ENCODE measurements at regions not wholly inside any gene's neighbourhood (a gene's known extent, or its start where the extent isn't known, plus 50 kb on each side); places are given as distances from the start of the nearest gene placed in this dataset.

- TF ChIP-seq, protein P1, sequence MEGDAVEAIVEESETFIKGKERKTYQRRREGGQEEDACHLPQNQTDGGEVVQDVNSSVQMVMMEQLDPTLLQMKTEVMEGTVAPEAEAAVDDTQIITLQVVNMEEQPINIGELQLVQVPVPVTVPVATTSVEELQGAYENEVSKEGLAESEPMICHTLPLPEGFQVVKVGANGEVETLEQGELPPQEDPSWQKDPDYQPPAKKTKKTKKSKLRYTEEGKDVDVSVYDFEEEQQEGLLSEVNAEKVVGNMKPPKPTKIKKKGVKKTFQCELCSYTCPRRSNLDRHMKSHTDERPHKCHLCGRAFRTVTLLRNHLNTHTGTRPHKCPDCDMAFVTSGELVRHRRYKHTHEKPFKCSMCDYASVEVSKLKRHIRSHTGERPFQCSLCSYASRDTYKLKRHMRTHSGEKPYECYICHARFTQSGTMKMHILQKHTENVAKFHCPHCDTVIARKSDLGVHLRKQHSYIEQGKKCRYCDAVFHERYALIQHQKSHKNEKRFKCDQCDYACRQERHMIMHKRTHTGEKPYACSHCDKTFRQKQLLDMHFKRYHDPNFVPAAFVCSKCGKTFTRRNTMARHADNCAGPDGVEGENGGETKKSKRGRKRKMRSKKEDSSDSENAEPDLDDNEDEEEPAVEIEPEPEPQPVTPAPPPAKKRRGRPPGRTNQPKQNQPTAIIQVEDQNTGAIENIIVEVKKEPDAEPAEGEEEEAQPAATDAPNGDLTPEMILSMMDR (IDR thresholded peaks at IDR 0.05) = no peak
- no peak for TF ChIP-seq POLR2A (IDR thresholded peaks at IDR 0.05)
These were observed 173.3 kb downstream of the MID1IP1 start for GRCh38 chrX:38974542-38974941.

All from thyroid gland (tissue), 4 donors.